ENCODE measurements at regions not wholly inside any gene's neighbourhood (a gene's known extent, or its start where the extent isn't known, plus 50 kb on each side); places are given as distances from the start of the nearest gene placed in this dataset.

- H3K4me3 ChIP-seq (replicated peaks in 1 of 3; ENCODE audit: insufficient read depth in 1 of 3, low read depth in 1 of 3, low read length in 3 of 3) = no peak overlapping the region
- TF ChIP-seq POLR2A (IDR thresholded peaks at IDR 0.05; ENCODE audit: low read depth, low read length) (no peak), JUN (IDR thresholded peaks at IDR 0.05; ENCODE audit: borderline replicate concordance, insufficient read depth, insufficient read length, low read depth) (no peak), MYC (IDR thresholded peaks at IDR 0.05; ENCODE audit: low read depth, low read length) (no peak), GATA2 (IDR thresholded peaks at IDR 0.05; ENCODE audit: insufficient read depth, insufficient read length, low read depth, low read length) (no peak), POLR2AphosphoS5 (IDR thresholded peaks at IDR 0.05; ENCODE audit: insufficient read depth, low read depth, low read length) (no peak), MAX (IDR thresholded peaks at IDR 0.05; ENCODE audit: insufficient read depth, insufficient read length) (no peak), EZH2 (IDR thresholded peaks at IDR 0.05; ENCODE audit: borderline replicate concordance, low read depth, low read length, severe bottlenecking) (no peak), FOS (IDR thresholded peaks at IDR 0.05; ENCODE audit: borderline replicate concordance, insufficient read depth, low read length) (no peak), CTCF (IDR thresholded peaks at IDR 0.05; ENCODE audit: extremely low read depth in 1 of 2, insufficient read depth in 1 of 2, low read depth in 1 of 2, low read length in 2 of 2) (no peak)
- H3K4me1 ChIP-seq (ENCODE audit: control insufficient read depth, extremely low read depth, insufficient read depth, low read length) = no peaks in the 10 kb centered on the region
- intact Hi-C loops (cut with micrococcal nuclease) = loop anchor here (5.0 kb wide), 1 partner anchor 199 kb away; no protein-coding TSS in a partner anchor
- no peak overlapping the region for H3K27ac ChIP-seq (ENCODE audit: insufficient read depth, low read depth, low read length)
- ChIA-PET CTCF (no interaction called here), POLR2A (no interaction called here)
- no peak overlapping the region for H2AFZ ChIP-seq (ENCODE audit: low read depth, low read length)
- H3K9me1 ChIP-seq (replicated peaks; ENCODE audit: control insufficient read depth, extremely low read depth, insufficient read depth, low read length) = no peaks in the 10 kb centered on the region
- BruUV-seq (replicated peaks) = no TSS peak
- DNase-seq (ENCODE audit: low read depth, low spot score) = no peak
- H4K20me1 ChIP-seq (replicated peaks; ENCODE audit: control insufficient read depth, extremely low read depth, insufficient read depth, low read length) = no peaks in the 10 kb centered on the region
- H3K9me3 ChIP-seq (replicated peaks; ENCODE audit: control insufficient read depth, insufficient read depth, low read length) = no peaks in the 10 kb centered on the region
- H3K36me3 ChIP-seq (ENCODE audit: control insufficient read depth in 2 of 2, extremely low read depth in 1 of 2, insufficient read depth in 2 of 2, low read length in 2 of 2) = no peaks in the 10 kb centered on the region
- no peak overlapping the region for H3K4me2 ChIP-seq (ENCODE audit: insufficient read depth, low read length)
- H3K9ac ChIP-seq (replicated peaks; ENCODE audit: extremely low read depth, insufficient read depth, low read length) = no peak overlapping the region
- FAIRE-seq = no peak
- peaks cover 3 to 8% of the 10 kb centered on the region in 2 experiments for H3K27me3 ChIP-seq (ENCODE audit: control insufficient read depth in 2 of 2, insufficient read depth in 2 of 2, low read length in 2 of 2)
- dilution Hi-C loops (cut with MboI; ENCODE audit: extremely low pct_ligation_motif_present, low sequenced_read_pairs) = no loop called here
- H3K79me2 ChIP-seq (ENCODE audit: control insufficient read depth, insufficient read depth, low read length) = no peaks in the 10 kb centered on the region
These were observed 101.9 kb upstream of the TMC3 start for GRCh38 chr15:81475926-81476325.
